ENCODE measurements at regions not wholly inside any gene's neighbourhood (a gene's known extent, or its start where the extent isn't known, plus 50 kb on each side); places are given as distances from the start of the nearest gene placed in this dataset.
"Not testable (repeated sequence)": the region's sequence is repeated elsewhere in the genome, so short reads cannot be mapped to it uniquely, and the experiment has no call there.

DNA sequence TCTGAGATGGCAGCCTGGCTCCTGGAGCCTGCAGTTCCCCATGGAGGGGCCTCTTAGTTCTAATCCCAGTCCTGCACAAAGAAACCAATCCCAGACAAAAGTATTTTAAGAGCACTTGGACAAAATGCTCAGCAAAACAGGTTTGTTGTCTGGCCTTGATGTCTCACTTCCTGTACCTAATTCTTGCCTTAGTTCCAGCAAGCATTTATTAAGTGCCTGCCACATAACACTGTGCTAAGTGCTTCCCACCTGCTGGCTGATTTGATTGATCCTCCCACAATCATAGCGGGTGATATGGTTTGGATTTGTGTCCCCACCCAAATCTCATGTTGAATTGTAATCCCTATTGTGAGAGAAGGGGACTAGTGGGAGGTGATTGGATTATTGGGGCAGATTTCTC, 65.7 kb upstream of the HABP2 start:
- DNase-seq (ENCODE audit: low read depth): no peak

DNA sequence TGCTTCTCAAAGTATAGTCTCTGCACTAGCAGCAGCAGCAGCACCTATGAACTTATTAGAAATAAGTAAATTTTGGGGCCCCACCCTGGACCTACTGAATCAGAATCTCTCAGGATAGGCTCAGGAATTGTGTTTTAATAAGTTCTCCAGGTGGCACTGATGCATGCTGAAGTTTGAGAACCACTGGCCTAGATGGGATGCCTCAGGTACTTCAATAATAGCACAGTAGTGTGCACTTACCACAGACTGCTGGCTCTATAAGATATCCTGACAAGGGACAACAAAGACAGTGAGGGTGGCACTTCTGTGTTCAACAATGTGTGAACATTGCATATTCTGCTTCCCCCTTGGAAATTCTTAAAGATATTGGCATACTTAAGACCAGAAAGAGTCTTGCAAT, 64.7 kb upstream of the HABP2 start:
- no peak for DNase-seq (ENCODE audit: low read depth)
- TF ChIP-seq, protein P1, sequence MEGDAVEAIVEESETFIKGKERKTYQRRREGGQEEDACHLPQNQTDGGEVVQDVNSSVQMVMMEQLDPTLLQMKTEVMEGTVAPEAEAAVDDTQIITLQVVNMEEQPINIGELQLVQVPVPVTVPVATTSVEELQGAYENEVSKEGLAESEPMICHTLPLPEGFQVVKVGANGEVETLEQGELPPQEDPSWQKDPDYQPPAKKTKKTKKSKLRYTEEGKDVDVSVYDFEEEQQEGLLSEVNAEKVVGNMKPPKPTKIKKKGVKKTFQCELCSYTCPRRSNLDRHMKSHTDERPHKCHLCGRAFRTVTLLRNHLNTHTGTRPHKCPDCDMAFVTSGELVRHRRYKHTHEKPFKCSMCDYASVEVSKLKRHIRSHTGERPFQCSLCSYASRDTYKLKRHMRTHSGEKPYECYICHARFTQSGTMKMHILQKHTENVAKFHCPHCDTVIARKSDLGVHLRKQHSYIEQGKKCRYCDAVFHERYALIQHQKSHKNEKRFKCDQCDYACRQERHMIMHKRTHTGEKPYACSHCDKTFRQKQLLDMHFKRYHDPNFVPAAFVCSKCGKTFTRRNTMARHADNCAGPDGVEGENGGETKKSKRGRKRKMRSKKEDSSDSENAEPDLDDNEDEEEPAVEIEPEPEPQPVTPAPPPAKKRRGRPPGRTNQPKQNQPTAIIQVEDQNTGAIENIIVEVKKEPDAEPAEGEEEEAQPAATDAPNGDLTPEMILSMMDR (IDR thresholded peaks at IDR 0.05; ENCODE audit: low read depth, low read length, missing control alignments): no peak
- H3K4me3 ChIP-seq (ENCODE audit: low read depth, low read length): no peak overlapping the region
- in situ Hi-C loops (cut with HindIII; ENCODE audit: low sequenced_read_pairs): no loop called here

More for the DNA sequence above, 65.7 kb upstream of the HABP2 start:
- TF ChIP-seq, protein P1 (IDR thresholded peaks at IDR 0.05; ENCODE audit: low read depth, low read length, missing control alignments): no peak
- no peak overlapping the region for H3K4me3 ChIP-seq (ENCODE audit: low read depth, low read length)
- in situ Hi-C loops (cut with HindIII; ENCODE audit: low sequenced_read_pairs): no loop called here

DNA sequence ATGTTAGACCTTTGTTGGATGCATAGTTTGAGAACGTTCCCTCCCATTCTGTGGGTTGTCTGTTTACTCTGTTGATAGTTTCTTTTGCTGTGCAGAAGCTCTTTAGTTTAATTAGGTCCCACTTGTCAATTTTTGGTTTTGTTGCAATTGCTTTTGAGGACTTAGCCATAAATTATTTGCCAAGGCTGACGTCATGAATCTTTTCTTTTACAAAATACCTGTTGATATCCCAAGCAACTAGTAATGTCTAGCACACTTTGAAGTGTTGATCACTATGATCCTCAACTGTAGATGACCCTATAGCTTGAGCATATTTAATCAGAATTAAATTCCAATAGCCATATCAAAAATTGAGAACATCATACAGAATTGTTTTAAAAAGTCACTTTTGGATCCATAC, 63.3 kb upstream of the HABP2 start:
- in situ Hi-C loops (cut with HindIII; ENCODE audit: low sequenced_read_pairs); DNase-seq (ENCODE audit: low read depth); H3K4me3 ChIP-seq (ENCODE audit: low read depth, low read length): not testable (repeated sequence)

DNA sequence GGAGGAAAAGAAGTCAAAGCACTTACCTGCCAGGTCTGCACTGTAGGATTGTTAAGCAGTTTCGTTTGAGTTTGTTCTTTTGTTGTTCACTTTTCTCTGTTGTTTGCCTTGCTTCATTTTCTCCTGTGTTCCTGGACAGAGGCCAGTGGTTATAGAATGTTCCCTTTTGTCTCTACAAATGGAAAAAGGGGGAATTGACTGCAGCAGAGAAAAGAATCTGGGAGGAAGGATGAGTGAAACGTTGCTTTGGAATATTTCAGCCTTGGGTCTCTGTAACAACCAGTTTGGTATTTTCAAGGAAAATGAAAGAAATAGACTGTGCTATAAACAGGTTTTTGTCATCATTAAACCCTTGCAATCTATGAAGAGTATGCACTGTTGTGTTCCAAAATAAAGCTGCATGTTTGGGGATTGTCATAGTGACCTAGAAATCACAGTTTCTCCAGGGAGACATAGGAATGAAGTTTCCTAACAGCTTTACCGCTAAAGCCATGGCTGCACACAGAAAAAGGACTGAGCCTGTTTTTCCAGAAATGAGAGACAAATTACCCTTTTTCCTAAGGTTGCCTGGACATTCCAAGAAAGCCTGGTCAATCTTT, 60.8 kb upstream of the HABP2 start:
- in situ Hi-C loops (cut with HindIII; ENCODE audit: low sequenced_read_pairs): no loop called here
- TF ChIP-seq, protein P1 (IDR thresholded peaks at IDR 0.05; ENCODE audit: low read depth, low read length, missing control alignments): no peak
- H3K4me3 ChIP-seq (ENCODE audit: low read depth, low read length): no peak overlapping the region
- DNase-seq (ENCODE audit: low read depth): no peak

DNA sequence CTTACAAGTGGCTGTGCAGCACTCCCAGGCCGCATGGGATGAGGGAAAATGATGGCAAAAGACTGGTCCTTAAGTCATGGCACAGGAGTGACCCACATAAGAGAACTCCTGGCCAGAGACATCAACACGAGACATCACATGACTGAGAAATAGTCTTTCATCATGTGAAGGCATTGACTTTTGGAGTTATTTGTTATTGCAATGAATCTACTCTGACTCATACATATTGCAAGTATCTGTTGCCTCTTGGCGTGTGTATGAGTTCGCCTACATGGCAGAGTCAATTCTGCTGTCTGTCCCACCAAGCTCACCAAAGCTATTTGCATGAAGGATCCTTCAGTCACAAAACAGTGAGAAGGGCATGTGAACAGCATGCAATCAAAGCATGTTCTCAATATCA, 59.7 kb upstream of the HABP2 start:
- in situ Hi-C loops (cut with HindIII; ENCODE audit: low sequenced_read_pairs): no loop called here
- TF ChIP-seq, protein P1 (IDR thresholded peaks at IDR 0.05; ENCODE audit: low read depth, low read length, missing control alignments): no peak
- no peak overlapping the region for H3K4me3 ChIP-seq (ENCODE audit: low read depth, low read length)
- no peak for DNase-seq (ENCODE audit: low read depth)

DNA sequence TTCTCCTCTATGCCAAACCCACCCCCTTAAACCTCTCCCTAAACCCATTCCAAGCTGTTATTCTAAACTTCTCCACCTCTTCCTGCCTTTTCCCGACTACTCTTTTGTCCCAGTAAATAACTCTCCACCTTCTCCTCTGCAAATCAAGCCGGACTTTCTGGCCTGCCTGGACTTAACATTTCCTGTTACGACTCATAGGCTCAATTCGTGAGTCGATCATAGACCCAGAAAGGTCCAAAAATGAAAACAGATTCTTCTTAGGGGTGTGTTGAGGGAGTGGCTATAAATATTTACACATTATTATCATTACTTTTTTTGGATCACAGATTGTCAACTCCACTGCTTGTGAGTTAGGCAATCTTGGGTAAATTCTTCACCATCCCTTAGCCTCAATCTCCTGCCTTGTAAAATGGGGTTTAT, 59.0 kb upstream of the HABP2 start:
- in situ Hi-C loops (cut with HindIII; ENCODE audit: low sequenced_read_pairs): no loop called here
- DNase-seq (ENCODE audit: low read depth): no peak
- TF ChIP-seq, protein P1 (IDR thresholded peaks at IDR 0.05; ENCODE audit: low read depth, low read length, missing control alignments): no peak
- no peak overlapping the region for H3K4me3 ChIP-seq (ENCODE audit: low read depth, low read length)

DNA sequence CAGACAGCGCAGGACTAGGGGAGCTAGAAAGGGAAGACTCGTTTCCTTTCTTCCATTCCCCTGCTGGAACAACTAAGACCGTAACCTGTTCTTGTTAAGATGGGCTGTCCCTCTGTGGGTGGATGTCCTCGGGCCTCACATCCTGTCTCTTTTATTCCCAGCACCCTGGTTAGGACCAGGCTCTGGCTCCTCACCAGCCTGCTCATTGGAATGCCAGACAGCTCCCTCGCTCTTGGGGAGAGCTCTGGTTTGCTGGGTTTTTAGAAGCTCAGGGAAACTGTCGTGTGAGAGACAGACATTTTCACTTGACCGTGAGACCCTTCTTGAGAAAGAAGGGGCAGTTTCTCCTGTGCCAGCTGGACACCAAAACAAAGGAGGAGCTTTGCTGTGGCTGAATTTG, 58.1 kb upstream of the HABP2 start:
- in situ Hi-C loops (cut with HindIII; ENCODE audit: low sequenced_read_pairs): no loop called here
- H3K4me3 ChIP-seq (ENCODE audit: low read depth, low read length): no peak overlapping the region
- DNase-seq (ENCODE audit: low read depth): no peak
- TF ChIP-seq, protein P1 (IDR thresholded peaks at IDR 0.05; ENCODE audit: low read depth, low read length, missing control alignments): no peak

Data from astrocyte of the cerebellum (primary cell).